OCI-LY7 (cell line): ENCODE measurements at regions not wholly inside any gene's neighbourhood (a gene's known extent, or its start where the extent isn't known, plus 50 kb on each side); places are given as distances from the start of the nearest gene placed in this dataset.

Source experiments
- BruUV-seq: library from RNA; stranded (reverse); fragments of 400-500 nt; replicated peaks from 2 replicates; lab custom pipeline; 2021; lab: Mats Ljungman, UMichigan
- CTCF ChIA-PET: fragments of 300-600 bp; sonication (Branson Sonifier 250); formaldehyde crosslinking; loops from one replicate; lab custom pipeline; 2022; ENCODE audit warnings: antibody characterized with exemption; ENCODE audit not compliant: unreplicated experiment; lab: Charles Lee
- POLR2A ChIA-PET: fragments of 300-600 bp; sonication (Branson Sonifier 250); formaldehyde crosslinking; loops from one replicate; lab custom pipeline; 2022; ENCODE audit warnings: antibody characterized with exemption; lab: Charles Lee
- DNase-seq: peaks from one replicate; pipeline ENCODE4 v3.0.0-alpha.2; 2015; ENCODE audit warnings: low spot score
- H2AFZ ChIP-seq: fragments of 200-600 bp; sonication (generic), shearing (Covaris generic); 2 replicates; pipeline ENCODE4 v1.6.1; 2014; ENCODE audit warnings: mild to moderate bottlenecking, antibody characterized with exemption, low read length, moderate library complexity
- H3K27ac ChIP-seq: fragments of 200-600 bp; sonication (generic); 2 replicates; pipeline ENCODE4 v1.5.1; 2014; ENCODE audit warnings: mixed run types, low read depth, mild to moderate bottlenecking, moderate library complexity, low read length, inconsistent platforms; ENCODE audit not compliant: poor library complexity, severe bottlenecking
- H3K36me3 ChIP-seq: fragments of 200-600 bp; sonication (generic); 2 replicates; pipeline ENCODE4 v1.6.1; 2014; ENCODE audit warnings: mild to moderate bottlenecking, antibody characterized with exemption, low read length, moderate library complexity, mixed read lengths; ENCODE audit not compliant: insufficient read depth
- H3K4me1 ChIP-seq: fragments of 200-600 bp; sonication (generic); 2 replicates; pipeline ENCODE4 v1.5.1; 2014; ENCODE audit warnings: mild to moderate bottlenecking, low read length; ENCODE audit not compliant: insufficient read depth, poor library complexity, severe bottlenecking
- H3K4me2 ChIP-seq: fragments of 200-600 bp; sonication (generic); 2 replicates; pipeline ENCODE4 v1.6.1; 2014; ENCODE audit warnings: mild to moderate bottlenecking, low read length
- H3K4me3 ChIP-seq: fragments of 200-600 bp; sonication (generic); 2 replicates; pipeline ENCODE4 v1.5.1; 2014; ENCODE audit warnings: mild to moderate bottlenecking, low read depth, low read length; ENCODE audit not compliant: poor library complexity, severe bottlenecking
- H3K79me2 ChIP-seq: fragments of 200-600 bp; sonication (generic); 2 replicates; pipeline ENCODE4 v1.6.1; 2016; ENCODE audit warnings: low read depth, mild to moderate bottlenecking, low read length, moderate library complexity, mixed read lengths; ENCODE audit not compliant: insufficient read depth
- H3K9me2 ChIP-seq: fragments of 200-600 bp; sonication (generic); 2 replicates; pipeline ENCODE4 v1.6.1; 2016; ENCODE audit warnings: mild to moderate bottlenecking, low read length, mixed read lengths; ENCODE audit not compliant: insufficient read depth
- H3K9me3 ChIP-seq: fragments of 200-600 bp; sonication (generic); 2 replicates; pipeline ENCODE4 v1.6.1; 2014; ENCODE audit warnings: mild to moderate bottlenecking, mixed run types, low read length, mixed read lengths
- H4K20me1 ChIP-seq: fragments of 200-600 bp; sonication (generic); 2 replicates; pipeline ENCODE4 v1.6.1; 2014; ENCODE audit warnings: mild to moderate bottlenecking, antibody characterized with exemption, low read length, moderate library complexity, mixed read lengths; ENCODE audit not compliant: insufficient read depth
- EZH2phosphoT487 ChIP-seq: fragments of 200-600 bp; sonication (generic); IDR thresholded peaks from 2 replicates; pipeline ENCODE4 v1.6.1; 2018; ENCODE audit warnings: low read depth, borderline replicate concordance, mild to moderate bottlenecking, mixed run types, antibody characterized with exemption, low read length, moderate library complexity, mixed read lengths
- intact Hi-C: fragments of 100-400 bp; cut with micrococcal nuclease; formaldehyde crosslinking; loops from one replicate; pipeline ENCODE4 v1.10.0; 2022; ENCODE audit not compliant: unreplicated experiment
- TF ChIP-seq, protein P1 (sequence below): fragments of 200-600 bp; sonication (generic); conservative IDR thresholded peaks from 2 replicates; pipeline ENCODE4 v1.5.1; 2014; ENCODE audit warnings: mild to moderate bottlenecking, antibody characterized with exemption, low read length, moderate library complexity, mixed read lengths

DNA sequence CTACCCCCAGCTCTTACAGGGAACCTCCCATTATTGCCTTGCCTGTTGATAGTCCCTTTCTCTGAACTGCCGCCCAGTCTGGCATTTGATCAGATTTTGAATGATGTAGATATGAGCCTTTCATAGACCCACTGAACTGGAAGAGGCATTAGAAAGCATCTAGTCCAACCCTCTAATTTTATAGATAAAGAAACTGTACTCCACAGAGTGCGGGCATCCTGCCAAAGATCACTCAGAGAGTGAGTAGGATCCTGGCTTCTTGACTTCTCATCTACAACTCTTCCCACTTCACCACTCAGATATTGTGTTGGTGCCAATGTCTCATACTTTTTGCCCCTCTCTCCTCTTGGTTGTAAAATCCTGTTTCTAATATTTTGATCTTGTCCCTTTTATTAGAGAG lies 179.2 kb upstream of the BMP2 start:
- TF ChIP-seq, protein P1, sequence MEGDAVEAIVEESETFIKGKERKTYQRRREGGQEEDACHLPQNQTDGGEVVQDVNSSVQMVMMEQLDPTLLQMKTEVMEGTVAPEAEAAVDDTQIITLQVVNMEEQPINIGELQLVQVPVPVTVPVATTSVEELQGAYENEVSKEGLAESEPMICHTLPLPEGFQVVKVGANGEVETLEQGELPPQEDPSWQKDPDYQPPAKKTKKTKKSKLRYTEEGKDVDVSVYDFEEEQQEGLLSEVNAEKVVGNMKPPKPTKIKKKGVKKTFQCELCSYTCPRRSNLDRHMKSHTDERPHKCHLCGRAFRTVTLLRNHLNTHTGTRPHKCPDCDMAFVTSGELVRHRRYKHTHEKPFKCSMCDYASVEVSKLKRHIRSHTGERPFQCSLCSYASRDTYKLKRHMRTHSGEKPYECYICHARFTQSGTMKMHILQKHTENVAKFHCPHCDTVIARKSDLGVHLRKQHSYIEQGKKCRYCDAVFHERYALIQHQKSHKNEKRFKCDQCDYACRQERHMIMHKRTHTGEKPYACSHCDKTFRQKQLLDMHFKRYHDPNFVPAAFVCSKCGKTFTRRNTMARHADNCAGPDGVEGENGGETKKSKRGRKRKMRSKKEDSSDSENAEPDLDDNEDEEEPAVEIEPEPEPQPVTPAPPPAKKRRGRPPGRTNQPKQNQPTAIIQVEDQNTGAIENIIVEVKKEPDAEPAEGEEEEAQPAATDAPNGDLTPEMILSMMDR: no peak
- no peak overlapping the region for H3K4me3 ChIP-seq
- H2AFZ ChIP-seq: no peak overlapping the region
- H3K79me2 ChIP-seq: no peaks in the 10 kb centered on the region
- no peak overlapping the region for H3K27ac ChIP-seq
- no peaks in the 10 kb centered on the region for H4K20me1 ChIP-seq
- H3K9me2 ChIP-seq: no peaks in the 10 kb centered on the region
- no peak for DNase-seq
- intact Hi-C loops: no loop called here
- ChIA-PET CTCF (no interaction called here), POLR2A (no interaction called here)
- no peaks in the 10 kb centered on the region for H3K9me3 ChIP-seq
- no TSS peak for BruUV-seq
- no peaks in the 10 kb centered on the region for H3K36me3 ChIP-seq
- no peaks in the 10 kb centered on the region for H3K4me1 ChIP-seq
- no peak overlapping the region for H3K4me2 ChIP-seq

DNA sequence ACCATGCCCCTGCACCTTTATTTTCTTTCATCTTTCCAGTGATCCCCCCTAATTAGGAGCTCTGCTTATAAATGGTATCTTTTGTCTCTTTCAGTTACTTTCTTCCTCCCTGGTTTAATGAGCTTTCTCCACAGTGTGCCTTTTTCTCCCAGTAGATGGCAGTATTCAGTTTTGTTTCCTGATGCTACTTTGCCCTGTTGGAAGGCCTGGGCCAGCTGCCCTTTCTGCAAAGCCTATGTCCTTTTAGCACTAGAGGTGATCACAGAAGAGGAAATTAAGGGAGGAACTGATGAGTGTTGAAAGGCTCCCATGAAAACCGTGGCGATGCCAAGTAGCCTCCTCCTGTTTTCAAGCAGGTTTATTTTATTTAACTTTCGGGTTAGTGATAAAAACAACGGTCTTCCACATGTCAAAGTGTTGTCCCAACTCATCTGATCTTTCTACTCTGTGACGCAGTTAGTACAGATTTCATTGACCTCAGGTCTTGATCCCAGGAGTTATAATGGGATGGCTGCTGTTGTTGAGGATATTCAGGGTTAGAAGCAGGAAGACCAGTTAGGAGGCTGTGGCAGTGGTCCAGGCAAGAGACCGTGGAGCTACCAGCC lies 184.2 kb upstream of the BMP2 start:
- CTCF ChIA-PET: interaction anchor here (0.5 kb wide), 1 partner anchor 690 kb away, joined by 4 read pairs; no protein-coding TSS in a partner anchor
- Histone ChIP-seq H3K4me3 (no peak overlapping the region), H3K36me3 (no peaks in the 10 kb centered on the region), H3K9me3 (no peaks in the 10 kb centered on the region), H3K9me2 (no peaks in the 10 kb centered on the region), H3K4me1 (no peaks in the 10 kb centered on the region), H3K79me2 (no peaks in the 10 kb centered on the region), H3K4me2 (no peak overlapping the region), H4K20me1 (no peaks in the 10 kb centered on the region), H3K27ac (no peak overlapping the region), H2AFZ (no peak overlapping the region)
- BruUV-seq: no TSS peak
- intact Hi-C loops: no loop called here
- DNase-seq: peak; percentile 32
- POLR2A ChIA-PET: no interaction called here
- TF ChIP-seq, protein P1: peak; percentile 86
- no peak for TF ChIP-seq EZH2phosphoT487

DNA sequence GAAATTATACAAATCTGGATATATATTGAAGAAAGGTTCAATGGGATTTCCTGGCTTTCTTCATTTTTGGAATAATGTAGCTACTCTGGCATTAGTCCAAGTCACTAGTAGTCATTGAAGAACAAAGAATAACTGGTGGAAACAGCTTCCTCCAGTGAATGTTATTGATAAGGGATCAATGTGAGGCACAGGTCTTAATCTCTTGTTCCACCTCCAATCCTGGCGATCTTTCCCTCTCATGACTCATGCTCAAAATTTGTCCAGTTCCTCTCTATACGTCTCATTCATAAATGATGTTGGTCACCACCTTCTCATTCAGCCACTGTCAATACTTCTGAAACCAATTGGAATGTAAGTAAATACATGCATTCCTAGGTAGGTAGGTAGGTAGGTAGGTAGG lies 185.0 kb upstream of the BMP2 start:
- H3K36me3 ChIP-seq: no peaks in the 10 kb centered on the region
- H2AFZ ChIP-seq: no peak overlapping the region
- H3K9me3 ChIP-seq: no peaks in the 10 kb centered on the region
- H3K4me3 ChIP-seq: no peak overlapping the region
- CTCF ChIA-PET: no interaction called here
- no peaks in the 10 kb centered on the region for H4K20me1 ChIP-seq
- POLR2A ChIA-PET: no interaction called here
- intact Hi-C loops: no loop called here
- no peak overlapping the region for H3K27ac ChIP-seq
- TF ChIP-seq EZH2phosphoT487: no peak
- TF ChIP-seq, protein P1: no peak
- no peaks in the 10 kb centered on the region for H3K79me2 ChIP-seq
- no peaks in the 10 kb centered on the region for H3K4me1 ChIP-seq
- DNase-seq: no peak
- no TSS peak for BruUV-seq
- H3K4me2 ChIP-seq: no peak overlapping the region
- H3K9me2 ChIP-seq: no peaks in the 10 kb centered on the region
